ENCODE measurements at regions not wholly inside any gene's neighbourhood (a gene's known extent, or its start where the extent isn't known, plus 50 kb on each side); places are given as distances from the start of the nearest gene placed in this dataset.

DNA sequence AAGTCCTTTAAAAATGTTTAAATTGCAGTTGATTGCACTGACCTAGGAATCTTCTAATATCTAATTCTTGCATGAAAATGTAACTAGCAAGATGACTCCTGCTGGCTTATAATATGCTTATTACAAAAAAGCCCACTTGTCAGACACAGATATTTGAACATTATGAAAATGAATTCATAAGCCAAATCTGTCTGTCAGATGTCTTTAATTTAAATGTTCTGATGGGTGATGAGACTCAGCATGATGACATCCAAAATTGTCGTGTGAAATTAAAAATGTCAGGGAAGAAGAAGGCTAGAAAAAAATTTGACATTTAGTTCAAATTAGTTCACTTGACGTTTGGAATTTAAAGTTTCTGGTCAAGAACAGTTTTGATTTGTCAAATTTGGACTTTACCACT lies 277.8 kb downstream of the PHF14 start:
- TF ChIP-seq PPARA (CRISPR knock-in tag; IDR thresholded peaks at IDR 0.05; ENCODE audit: borderline replicate concordance): no peak
- TF ChIP-seq ZFP3 (CRISPR knock-in tag; IDR thresholded peaks at IDR 0.05): no peak
- TF ChIP-seq, protein P1, sequence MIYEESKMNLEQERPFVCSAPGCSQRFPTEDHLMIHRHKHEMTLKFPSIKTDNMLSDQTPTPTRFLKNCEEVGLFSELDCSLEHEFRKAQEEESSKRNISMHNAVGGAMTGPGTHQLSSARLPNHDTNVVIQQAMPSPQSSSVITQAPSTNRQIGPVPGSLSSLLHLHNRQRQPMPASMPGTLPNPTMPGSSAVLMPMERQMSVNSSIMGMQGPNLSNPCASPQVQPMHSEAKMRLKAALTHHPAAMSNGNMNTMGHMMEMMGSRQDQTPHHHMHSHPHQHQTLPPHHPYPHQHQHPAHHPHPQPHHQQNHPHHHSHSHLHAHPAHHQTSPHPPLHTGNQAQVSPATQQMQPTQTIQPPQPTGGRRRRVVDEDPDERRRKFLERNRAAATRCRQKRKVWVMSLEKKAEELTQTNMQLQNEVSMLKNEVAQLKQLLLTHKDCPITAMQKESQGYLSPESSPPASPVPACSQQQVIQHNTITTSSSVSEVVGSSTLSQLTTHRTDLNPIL (CRISPR knock-in tag; IDR thresholded peaks at IDR 0.05; ENCODE audit: low read depth): no peak
- TF ChIP-seq OSR1 (CRISPR knock-in tag; IDR thresholded peaks at IDR 0.05): no peak
- no peak for TF ChIP-seq CSDC2 (CRISPR knock-in tag; IDR thresholded peaks at IDR 0.05)
- TF ChIP-seq RARB (CRISPR knock-in tag; IDR thresholded peaks at IDR 0.05): no peak
- no peak for TF ChIP-seq POU6F1 (CRISPR knock-in tag; IDR thresholded peaks at IDR 0.05; ENCODE audit: borderline replicate concordance, low read depth)
- TF ChIP-seq ESRRG (CRISPR knock-in tag; IDR thresholded peaks at IDR 0.05): no peak
- TF ChIP-seq ARNTL (CRISPR knock-in tag; IDR thresholded peaks at IDR 0.05; ENCODE audit: borderline replicate concordance, low read depth): no peak
- TF ChIP-seq CSRNP3 (CRISPR knock-in tag; IDR thresholded peaks at IDR 0.05): no peak
- no peak for TF ChIP-seq SNAI2 (CRISPR knock-in tag; IDR thresholded peaks at IDR 0.05)
- no peak for TF ChIP-seq ZNF8 (CRISPR knock-in tag; IDR thresholded peaks at IDR 0.05)
- no peak for TF ChIP-seq ISL1 (CRISPR knock-in tag; IDR thresholded peaks at IDR 0.05)
- TF ChIP-seq ZNF565 (CRISPR knock-in tag; conservative IDR thresholded peaks at IDR 0.05; ENCODE audit: low read depth): no peak
- no peak for TF ChIP-seq GLIS3 (CRISPR knock-in tag; IDR thresholded peaks at IDR 0.05)
- no peak for TF ChIP-seq ZNF70 (CRISPR knock-in tag; IDR thresholded peaks at IDR 0.05)
- TF ChIP-seq BACH2 (CRISPR knock-in tag; IDR thresholded peaks at IDR 0.05; ENCODE audit: borderline replicate concordance): no peak
- no peak for TF ChIP-seq ZFP30 (CRISPR knock-in tag; IDR thresholded peaks at IDR 0.05)
- ATAC-seq: no peak

- no peak for TF ChIP-seq BACH2 (CRISPR knock-in tag; IDR thresholded peaks at IDR 0.05; ENCODE audit: borderline replicate concordance)
These were observed 278.4 kb downstream of the PHF14 start for GRCh38 chr7:11252011-11252607.

DNA sequence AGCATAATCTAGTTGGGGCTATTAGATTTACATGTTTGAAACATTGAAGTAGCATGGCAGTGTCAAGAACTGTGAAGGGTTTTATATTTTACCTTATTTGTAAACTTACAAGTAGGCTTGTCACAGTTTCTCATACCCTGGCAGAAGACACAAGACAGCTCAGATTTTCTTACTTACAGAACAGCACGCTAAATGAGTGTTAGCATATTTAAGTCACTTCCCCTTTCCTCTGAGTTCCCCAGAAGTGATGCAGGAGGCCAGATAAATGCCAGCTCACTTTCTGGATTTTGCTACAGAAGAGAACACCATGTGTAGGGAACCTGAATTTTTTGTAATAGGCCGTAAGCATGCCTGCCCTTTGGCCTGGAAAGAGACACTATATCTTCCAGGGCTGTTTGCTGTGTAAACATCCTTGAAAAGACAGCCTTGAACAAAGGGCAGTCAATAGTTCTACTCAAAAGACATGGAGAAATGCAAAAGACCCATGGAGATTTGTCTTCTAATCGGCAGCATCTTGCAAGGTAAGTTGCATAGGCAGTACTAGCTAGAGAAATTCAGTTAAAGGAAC lies 279.1 kb downstream of the PHF14 start:
- no peak for ATAC-seq
- TF ChIP-seq PPARA (CRISPR knock-in tag; IDR thresholded peaks at IDR 0.05; ENCODE audit: borderline replicate concordance): no peak
- no peak for TF ChIP-seq ISL1 (CRISPR knock-in tag; IDR thresholded peaks at IDR 0.05)
- TF ChIP-seq ZNF565 (CRISPR knock-in tag; conservative IDR thresholded peaks at IDR 0.05; ENCODE audit: low read depth): no peak
- TF ChIP-seq RARB (CRISPR knock-in tag; IDR thresholded peaks at IDR 0.05): no peak
- no peak for TF ChIP-seq ZC3H10 (CRISPR knock-in tag; IDR thresholded peaks at IDR 0.05)
- no peak for TF ChIP-seq CSDC2 (CRISPR knock-in tag; IDR thresholded peaks at IDR 0.05)
- no peak for TF ChIP-seq SNAI2 (CRISPR knock-in tag; IDR thresholded peaks at IDR 0.05)
- no peak for TF ChIP-seq ARNTL (CRISPR knock-in tag; IDR thresholded peaks at IDR 0.05; ENCODE audit: borderline replicate concordance, low read depth)
- no peak for TF ChIP-seq ESRRG (CRISPR knock-in tag; IDR thresholded peaks at IDR 0.05)
- no peak for TF ChIP-seq CSRNP3 (CRISPR knock-in tag; IDR thresholded peaks at IDR 0.05)
- no peak for TF ChIP-seq TCF4 (CRISPR knock-in tag; IDR thresholded peaks at IDR 0.05; ENCODE audit: borderline replicate concordance)
- no peak for TF ChIP-seq GLIS3 (CRISPR knock-in tag; IDR thresholded peaks at IDR 0.05)

More at GRCh38 chr7:11252011-11252607, 278.4 kb downstream of the PHF14 start:
- ATAC-seq: no peak

GRCh38 chr7:11256501-11256900 lies 282.8 kb downstream of the PHF14 start:
- no peak for ATAC-seq
- TF ChIP-seq CSRNP3 (CRISPR knock-in tag; IDR thresholded peaks at IDR 0.05) (no peak), POU6F1 (CRISPR knock-in tag; IDR thresholded peaks at IDR 0.05; ENCODE audit: borderline replicate concordance, low read depth) (no peak), ZFP30 (CRISPR knock-in tag; IDR thresholded peaks at IDR 0.05) (no peak), CSDC2 (CRISPR knock-in tag; IDR thresholded peaks at IDR 0.05) (no peak), TOX (CRISPR knock-in tag; IDR thresholded peaks at IDR 0.05; ENCODE audit: borderline replicate concordance) (no peak), ARNTL (CRISPR knock-in tag; IDR thresholded peaks at IDR 0.05; ENCODE audit: borderline replicate concordance, low read depth) (no peak), TSHZ2 (CRISPR knock-in tag; IDR thresholded peaks at IDR 0.05) (no peak), ZNF8 (CRISPR knock-in tag; IDR thresholded peaks at IDR 0.05) (no peak), RARB (CRISPR knock-in tag; IDR thresholded peaks at IDR 0.05) (no peak), BACH2 (CRISPR knock-in tag; IDR thresholded peaks at IDR 0.05; ENCODE audit: borderline replicate concordance) (no peak), ZC3H10 (CRISPR knock-in tag; IDR thresholded peaks at IDR 0.05) (no peak), SNAI2 (CRISPR knock-in tag; IDR thresholded peaks at IDR 0.05) (no peak)

All from SK-N-SH treated with all-trans-retinoic acid at 6 μM for 48 hours (cell line).